ENCODE measurements at regions not wholly inside any gene's neighbourhood (a gene's known extent, or its start where the extent isn't known, plus 50 kb on each side); places are given as distances from the start of the nearest gene placed in this dataset.

DNA sequence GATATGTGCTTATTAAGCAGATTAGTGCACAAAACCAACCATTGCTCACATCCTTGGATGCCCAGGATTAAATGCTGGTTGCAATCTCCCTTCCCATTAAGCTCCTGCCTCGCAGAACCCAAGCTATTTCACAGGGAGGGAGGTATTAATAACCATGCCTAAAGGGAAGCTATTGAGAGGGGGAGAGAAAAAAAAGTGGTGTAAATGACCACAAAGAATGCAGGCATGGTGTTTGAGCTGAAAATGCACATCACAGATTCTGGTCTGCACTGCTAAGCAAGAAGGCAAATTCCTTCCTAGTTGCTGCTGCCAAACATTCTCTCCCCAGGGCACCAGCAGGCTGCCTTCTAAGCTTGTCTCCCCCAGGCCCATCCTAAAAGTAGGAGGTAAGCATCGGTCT, 92.0 kb upstream of the ISX start:
- no TSS peak for BruUV-seq (replicated peaks)
- no peak for TF ChIP-seq EZH2 (IDR thresholded peaks at IDR 0.05; ENCODE audit: borderline replicate concordance, low read depth, low read length, poor library complexity, severe bottlenecking)
- TF ChIP-seq, protein P1, sequence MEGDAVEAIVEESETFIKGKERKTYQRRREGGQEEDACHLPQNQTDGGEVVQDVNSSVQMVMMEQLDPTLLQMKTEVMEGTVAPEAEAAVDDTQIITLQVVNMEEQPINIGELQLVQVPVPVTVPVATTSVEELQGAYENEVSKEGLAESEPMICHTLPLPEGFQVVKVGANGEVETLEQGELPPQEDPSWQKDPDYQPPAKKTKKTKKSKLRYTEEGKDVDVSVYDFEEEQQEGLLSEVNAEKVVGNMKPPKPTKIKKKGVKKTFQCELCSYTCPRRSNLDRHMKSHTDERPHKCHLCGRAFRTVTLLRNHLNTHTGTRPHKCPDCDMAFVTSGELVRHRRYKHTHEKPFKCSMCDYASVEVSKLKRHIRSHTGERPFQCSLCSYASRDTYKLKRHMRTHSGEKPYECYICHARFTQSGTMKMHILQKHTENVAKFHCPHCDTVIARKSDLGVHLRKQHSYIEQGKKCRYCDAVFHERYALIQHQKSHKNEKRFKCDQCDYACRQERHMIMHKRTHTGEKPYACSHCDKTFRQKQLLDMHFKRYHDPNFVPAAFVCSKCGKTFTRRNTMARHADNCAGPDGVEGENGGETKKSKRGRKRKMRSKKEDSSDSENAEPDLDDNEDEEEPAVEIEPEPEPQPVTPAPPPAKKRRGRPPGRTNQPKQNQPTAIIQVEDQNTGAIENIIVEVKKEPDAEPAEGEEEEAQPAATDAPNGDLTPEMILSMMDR (conservative IDR thresholded peaks at IDR 0.05; ENCODE audit: low read depth, low read length) = no peak
- ChIA-PET POLR2A (ENCODE audit: low non-redundant PET) (no interaction called here), CTCF (no interaction called here)
- intact Hi-C loops (cut with micrococcal nuclease; ENCODE audit: unreplicated experiment) = no loop called here
- H3K36me3 ChIP-seq (ENCODE audit: insufficient read depth, low read length, poor library complexity, severe bottlenecking) = no peaks in the 10 kb centered on the region
- H3K4me1 ChIP-seq (ENCODE audit: insufficient read depth, low read length, poor library complexity, severe bottlenecking) = no peaks in the 10 kb centered on the region
- no peak for DNase-seq (ENCODE audit: low spot score)
- H3K9me3 ChIP-seq (ENCODE audit: low read depth, low read length, poor library complexity, severe bottlenecking) = no peaks in the 10 kb centered on the region
- no peak overlapping the region for H3K27ac ChIP-seq (ENCODE audit: low read depth, low read length, poor library complexity, severe bottlenecking)
- H3K27me3 ChIP-seq (replicated peaks; ENCODE audit: insufficient read depth, low read depth, low read length, poor library complexity) = no peaks in the 10 kb centered on the region
- no peak overlapping the region for H3K4me3 ChIP-seq (ENCODE audit: low read depth, low read length, poor library complexity, severe bottlenecking)

DNA sequence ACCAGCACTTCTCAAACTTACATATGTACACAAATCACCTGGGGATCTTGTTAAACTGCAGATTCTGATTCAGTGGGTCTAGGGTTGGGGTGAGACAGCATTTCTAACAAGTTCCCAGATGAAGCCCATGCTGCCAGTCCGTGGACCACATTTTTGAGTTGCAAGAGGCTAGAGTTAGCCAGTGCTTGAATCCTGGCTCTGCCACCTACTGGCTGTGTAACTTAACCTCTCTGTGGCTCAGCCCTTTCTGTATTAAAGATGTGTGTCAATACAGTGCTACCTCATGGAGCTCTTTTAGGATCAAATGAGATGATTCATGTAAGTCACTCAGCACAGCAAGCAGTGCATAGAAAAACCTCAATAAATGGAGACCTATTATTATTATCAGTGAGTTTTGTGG, 90.2 kb upstream of the ISX start:
- POLR2A ChIA-PET (ENCODE audit: low non-redundant PET) = no interaction called here
- TF ChIP-seq, protein P1 (conservative IDR thresholded peaks at IDR 0.05; ENCODE audit: low read depth, low read length) = no peak
- no peak for TF ChIP-seq EZH2 (IDR thresholded peaks at IDR 0.05; ENCODE audit: borderline replicate concordance, low read depth, low read length, poor library complexity, severe bottlenecking)
- CTCF ChIA-PET = no interaction called here
- Histone ChIP-seq H3K4me3 (ENCODE audit: low read depth, low read length, poor library complexity, severe bottlenecking) (no peak overlapping the region), H3K4me1 (ENCODE audit: insufficient read depth, low read length, poor library complexity, severe bottlenecking) (no peaks in the 10 kb centered on the region), H3K36me3 (ENCODE audit: insufficient read depth, low read length, poor library complexity, severe bottlenecking) (no peaks in the 10 kb centered on the region), H3K27ac (ENCODE audit: low read depth, low read length, poor library complexity, severe bottlenecking) (no peak overlapping the region), H3K9me3 (ENCODE audit: low read depth, low read length, poor library complexity, severe bottlenecking) (no peaks in the 10 kb centered on the region), H3K27me3 (replicated peaks; ENCODE audit: insufficient read depth, low read depth, low read length, poor library complexity) (no peaks in the 10 kb centered on the region)
- no TSS peak for BruUV-seq (replicated peaks)
- DNase-seq (ENCODE audit: low spot score) = no peak
- intact Hi-C loops (cut with micrococcal nuclease; ENCODE audit: unreplicated experiment) = no loop called here

DNA sequence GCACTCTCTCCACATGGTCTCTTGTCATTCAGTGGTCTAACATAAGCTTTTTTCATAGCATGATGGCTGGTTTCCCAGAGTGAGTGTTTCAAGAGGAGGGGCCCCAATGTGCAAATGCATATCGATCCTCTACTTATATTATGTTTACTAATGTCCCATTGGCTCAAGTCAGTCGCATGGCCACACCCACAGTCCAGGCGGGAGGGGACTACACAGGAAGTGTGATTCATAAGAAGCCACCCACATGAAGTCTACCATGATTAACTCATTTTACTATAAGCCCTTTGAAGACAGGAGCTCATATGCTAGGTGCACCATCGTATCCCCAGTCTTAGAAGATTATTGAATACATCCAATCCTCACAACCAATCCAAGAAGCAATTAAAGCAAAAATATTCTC, 89.5 kb upstream of the ISX start:
- Histone ChIP-seq H3K27me3 (replicated peaks; ENCODE audit: insufficient read depth, low read depth, low read length, poor library complexity) (no peaks in the 10 kb centered on the region), H3K27ac (ENCODE audit: low read depth, low read length, poor library complexity, severe bottlenecking) (no peak overlapping the region), H3K4me3 (ENCODE audit: low read depth, low read length, poor library complexity, severe bottlenecking) (no peak overlapping the region), H3K36me3 (ENCODE audit: insufficient read depth, low read length, poor library complexity, severe bottlenecking) (no peaks in the 10 kb centered on the region), H3K4me1 (ENCODE audit: insufficient read depth, low read length, poor library complexity, severe bottlenecking) (no peaks in the 10 kb centered on the region), H3K9me3 (ENCODE audit: low read depth, low read length, poor library complexity, severe bottlenecking) (no peaks in the 10 kb centered on the region)
- intact Hi-C loops (cut with micrococcal nuclease; ENCODE audit: unreplicated experiment) = no loop called here
- ChIA-PET CTCF (no interaction called here), POLR2A (ENCODE audit: low non-redundant PET) (no interaction called here)
- no peak for DNase-seq (ENCODE audit: low spot score)
- no TSS peak for BruUV-seq (replicated peaks)
- TF ChIP-seq, protein P1 (conservative IDR thresholded peaks at IDR 0.05; ENCODE audit: low read depth, low read length) = no peak
- no peak for TF ChIP-seq EZH2 (IDR thresholded peaks at IDR 0.05; ENCODE audit: borderline replicate concordance, low read depth, low read length, poor library complexity, severe bottlenecking)

Measured in A673 (cell line).